ENCODE measurements at regions not wholly inside any gene's neighbourhood (a gene's known extent, or its start where the extent isn't known, plus 50 kb on each side); places are given as distances from the start of the nearest gene placed in this dataset.

DNA sequence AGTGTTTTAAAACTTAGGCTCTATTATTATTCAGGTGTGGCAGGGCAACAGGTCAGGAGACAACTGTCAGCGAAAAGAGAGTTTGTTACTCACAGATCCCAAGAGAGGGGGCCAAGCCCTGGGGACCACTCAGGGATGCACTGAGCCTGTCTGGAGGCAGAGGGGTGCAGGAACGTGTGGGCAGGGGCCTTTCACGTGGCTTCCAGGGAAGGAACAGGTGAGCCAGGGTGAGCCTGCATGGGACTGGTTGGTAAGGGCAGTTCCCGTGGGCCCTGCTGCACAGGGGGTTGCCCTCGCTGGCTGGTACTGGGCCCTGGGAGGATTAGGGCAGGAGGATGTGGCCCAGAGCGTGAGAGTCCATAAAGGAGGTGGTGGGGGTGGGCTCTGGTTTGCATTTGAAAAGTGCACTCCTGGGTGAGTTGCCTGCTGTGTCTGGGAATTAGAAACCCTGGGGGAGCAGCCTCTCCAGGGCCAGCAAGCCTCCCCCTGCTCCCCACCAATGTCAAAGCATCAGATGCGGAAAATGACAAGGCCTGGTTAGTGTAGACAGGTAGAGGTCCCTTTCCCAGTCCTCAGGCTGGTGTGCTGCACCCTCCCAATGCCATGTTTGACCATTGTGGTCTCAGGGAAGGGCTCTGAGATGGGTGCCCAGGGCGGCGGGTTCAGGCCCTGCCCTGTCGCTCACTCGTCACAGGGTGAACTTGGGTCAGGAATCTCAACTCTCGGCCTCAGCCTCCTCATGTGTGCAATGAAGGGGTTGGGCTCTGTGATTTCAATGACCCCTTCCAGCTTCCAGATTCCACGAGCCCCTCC lies 127.4 kb upstream of the RPS6KA2 start:
- in situ Hi-C loops (cut with MboI; ENCODE audit: low sequenced_read_pairs, unreplicated experiment), result no loop called here
- TF ChIP-seq, protein P1, sequence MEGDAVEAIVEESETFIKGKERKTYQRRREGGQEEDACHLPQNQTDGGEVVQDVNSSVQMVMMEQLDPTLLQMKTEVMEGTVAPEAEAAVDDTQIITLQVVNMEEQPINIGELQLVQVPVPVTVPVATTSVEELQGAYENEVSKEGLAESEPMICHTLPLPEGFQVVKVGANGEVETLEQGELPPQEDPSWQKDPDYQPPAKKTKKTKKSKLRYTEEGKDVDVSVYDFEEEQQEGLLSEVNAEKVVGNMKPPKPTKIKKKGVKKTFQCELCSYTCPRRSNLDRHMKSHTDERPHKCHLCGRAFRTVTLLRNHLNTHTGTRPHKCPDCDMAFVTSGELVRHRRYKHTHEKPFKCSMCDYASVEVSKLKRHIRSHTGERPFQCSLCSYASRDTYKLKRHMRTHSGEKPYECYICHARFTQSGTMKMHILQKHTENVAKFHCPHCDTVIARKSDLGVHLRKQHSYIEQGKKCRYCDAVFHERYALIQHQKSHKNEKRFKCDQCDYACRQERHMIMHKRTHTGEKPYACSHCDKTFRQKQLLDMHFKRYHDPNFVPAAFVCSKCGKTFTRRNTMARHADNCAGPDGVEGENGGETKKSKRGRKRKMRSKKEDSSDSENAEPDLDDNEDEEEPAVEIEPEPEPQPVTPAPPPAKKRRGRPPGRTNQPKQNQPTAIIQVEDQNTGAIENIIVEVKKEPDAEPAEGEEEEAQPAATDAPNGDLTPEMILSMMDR (IDR thresholded peaks at IDR 0.05; ENCODE audit: borderline replicate concordance, control extremely low read depth, extremely low read depth, insufficient read depth, missing control alignments), result no peak
- no peak for DNase-seq (ENCODE audit: low spot score)

GRCh38 chr6:166752928-166753721 lies 126.1 kb upstream of the RPS6KA2 start:
- in situ Hi-C loops (cut with MboI; ENCODE audit: low sequenced_read_pairs, unreplicated experiment), result no loop called here
- TF ChIP-seq, protein P1 (IDR thresholded peaks at IDR 0.05; ENCODE audit: borderline replicate concordance, control extremely low read depth, extremely low read depth, insufficient read depth, missing control alignments), result no peak

DNA sequence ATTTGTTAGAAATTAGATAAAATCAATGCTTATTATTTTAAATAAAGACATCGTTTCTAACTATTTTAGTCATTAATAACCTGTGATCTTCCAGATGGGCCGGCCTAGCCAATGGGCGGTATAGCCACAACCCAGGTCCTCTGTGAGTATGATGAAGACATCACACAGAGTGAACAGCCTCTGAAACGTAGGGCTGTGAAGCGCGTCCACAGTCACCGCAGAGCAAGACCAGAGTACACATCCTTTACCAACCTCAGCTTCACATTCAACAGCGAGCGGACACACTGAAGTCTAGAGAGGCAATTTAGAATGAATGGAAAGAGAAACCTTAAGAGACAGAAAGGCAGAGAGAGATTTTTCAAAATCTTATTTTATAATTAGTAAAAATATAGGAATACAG lies 125.0 kb upstream of the RPS6KA2 start:
- in situ Hi-C loops (cut with MboI; ENCODE audit: low sequenced_read_pairs, unreplicated experiment), result no loop called here
- TF ChIP-seq, protein P1 (IDR thresholded peaks at IDR 0.05; ENCODE audit: borderline replicate concordance, control extremely low read depth, extremely low read depth, insufficient read depth, missing control alignments), result no peak
- DNase-seq (ENCODE audit: low spot score), result peak; percentile 69

More at GRCh38 chr6:166752928-166753721, 126.1 kb upstream of the RPS6KA2 start:
- DNase-seq (ENCODE audit: low spot score), result no peak

DNA sequence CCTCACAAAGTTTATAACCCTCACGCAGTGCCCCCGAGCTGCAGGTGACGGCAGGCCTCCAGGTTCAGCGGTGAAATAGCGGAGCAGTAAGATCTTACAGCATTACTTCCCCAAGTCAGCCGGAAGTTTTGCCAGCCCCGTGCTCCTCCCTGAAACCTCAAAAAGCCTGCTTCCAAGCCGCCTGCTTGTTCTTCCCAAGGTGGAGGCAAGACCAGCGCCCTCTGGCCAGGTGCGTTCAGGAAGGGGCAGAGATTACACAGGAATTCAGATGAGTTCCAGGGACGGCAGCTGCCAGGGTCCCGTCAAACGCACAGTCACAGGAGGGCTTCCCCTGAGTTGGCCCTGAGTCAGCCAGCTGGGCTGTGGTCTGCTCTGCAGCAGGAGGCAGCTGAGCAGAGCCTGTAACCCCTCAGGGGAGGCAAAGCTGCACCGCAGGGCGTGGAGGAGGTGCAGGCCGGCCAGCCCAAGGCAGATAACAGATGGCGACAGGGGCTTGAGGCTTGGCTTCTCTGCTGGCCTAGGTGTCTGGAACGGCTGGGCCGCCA lies 124.1 kb upstream of the RPS6KA2 start:
- DNase-seq (ENCODE audit: low spot score), result peak; percentile 54
- TF ChIP-seq, protein P1 (IDR thresholded peaks at IDR 0.05; ENCODE audit: borderline replicate concordance, control extremely low read depth, extremely low read depth, insufficient read depth, missing control alignments), result no peak
- in situ Hi-C loops (cut with MboI; ENCODE audit: low sequenced_read_pairs, unreplicated experiment), result no loop called here

- TF ChIP-seq, protein P1 (IDR thresholded peaks at IDR 0.05; ENCODE audit: borderline replicate concordance, control extremely low read depth, extremely low read depth, insufficient read depth, missing control alignments), result no peak
- DNase-seq (ENCODE audit: low spot score), result no peak
- in situ Hi-C loops (cut with MboI; ENCODE audit: low sequenced_read_pairs, unreplicated experiment), result no loop called here
These were observed 123.2 kb upstream of the RPS6KA2 start for GRCh38 chr6:166750108-166750793.

DNA sequence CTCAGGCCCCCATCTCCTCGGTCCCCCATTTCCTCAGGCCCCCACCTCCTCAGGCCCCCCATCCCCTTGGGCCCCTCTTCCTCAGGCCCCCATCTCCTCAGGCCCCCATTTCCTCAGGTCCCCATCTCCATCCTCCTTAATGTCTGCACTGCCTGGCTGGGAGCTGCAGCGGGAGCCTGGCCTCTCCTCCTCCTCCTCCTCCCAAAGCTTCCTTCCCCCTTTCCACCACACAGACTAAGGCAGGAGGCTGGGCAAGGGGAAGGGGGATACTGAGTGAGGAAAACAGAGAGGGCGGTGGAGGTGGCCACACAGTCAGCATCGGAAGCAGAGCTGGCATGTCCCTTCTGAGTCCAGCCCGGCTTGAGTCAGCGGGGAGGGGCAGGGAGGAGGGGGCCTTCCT lies 122.6 kb upstream of the RPS6KA2 start:
- in situ Hi-C loops (cut with MboI; ENCODE audit: low sequenced_read_pairs, unreplicated experiment), result no loop called here
- TF ChIP-seq, protein P1 (IDR thresholded peaks at IDR 0.05; ENCODE audit: borderline replicate concordance, control extremely low read depth, extremely low read depth, insufficient read depth, missing control alignments), result no peak
- no peak for DNase-seq (ENCODE audit: low spot score)
